Neural progenitor cell (in vitro differentiated cells): ENCODE measurements at regions not wholly inside any gene's neighbourhood (a gene's known extent, or its start where the extent isn't known, plus 50 kb on each side); places are given as distances from the start of the nearest gene placed in this dataset.

Source experiments
- DNase-seq: peaks from one replicate; pipeline ENCODE4 v3.0.0-alpha.2; 2016; ENCODE audit warnings: low spot score
- H2AFZ ChIP-seq: fragments of 200-600 bp; sonication (generic); replicated peaks from 2 replicates; pipeline ENCODE4 v1.6.1; 2016; ENCODE audit warnings: antibody characterized with exemption
- H3F3A ChIP-seq: fragments of 200-600 bp; sonication (generic); 2 replicates; pipeline ENCODE4 v1.6.1; 2016; ENCODE audit warnings: antibody characterized with exemption, low read depth
- H3K27ac ChIP-seq: fragments of 200-600 bp; sonication (generic); 2 replicates; pipeline ENCODE4 v1.5.1; 2016; ENCODE audit warnings: mild to moderate bottlenecking
- H3K27me3 ChIP-seq: fragments of 200-600 bp; sonication (generic); 2 replicates; pipeline ENCODE4 v1.6.1; 2016; ENCODE audit warnings: mild to moderate bottlenecking, moderate library complexity
- H3K36me3 ChIP-seq: fragments of 200-600 bp; sonication (generic); 2 replicates; pipeline ENCODE4 v1.5.1; 2016
- H3K4me1 ChIP-seq: fragments of 200-600 bp; sonication (generic); 2 replicates; pipeline ENCODE4 v1.6.1; 2016; ENCODE audit warnings: mixed run types
- H3K4me2 ChIP-seq: fragments of 200-600 bp; sonication (generic); 2 replicates; pipeline ENCODE4 v1.6.1; 2016
- H3K4me3 ChIP-seq: fragments of 200-600 bp; sonication (generic); 2 replicates; pipeline ENCODE4 v1.5.1; 2016
- H3K79me2 ChIP-seq: fragments of 200-600 bp; sonication (generic); 2 replicates; pipeline ENCODE4 v1.6.1; 2016; ENCODE audit warnings: low read depth
- H3K9ac ChIP-seq: fragments of 200-600 bp; sonication (generic); 2 replicates; pipeline ENCODE4 v1.6.1; 2016
- H3K9me3 ChIP-seq: fragments of 200-600 bp; sonication (generic); 2 replicates; pipeline ENCODE4 v1.5.1; 2016; ENCODE audit warnings: low read depth
- H4K20me1 ChIP-seq: fragments of 200-600 bp; sonication (generic); 2 replicates; pipeline ENCODE4 v1.6.1; 2016; ENCODE audit warnings: low read depth
- H3K27ac Mint-ChIP-seq: 3 replicates; pipeline ENCODE4 v1.8.0; 2021; ENCODE audit warnings: mixed read lengths
- H3K27me3 Mint-ChIP-seq: 2 replicates; pipeline ENCODE4 v1.8.0; 2022; ENCODE audit warnings: low read depth, mild to moderate bottlenecking, inconsistent platforms, moderate library complexity, mixed read lengths; ENCODE audit not compliant: insufficient read depth
- H3K36me3 Mint-ChIP-seq: 3 replicates; pipeline ENCODE4 v1.8.0; 2021; ENCODE audit warnings: mixed read lengths
- H3K4me1 Mint-ChIP-seq: 3 replicates; pipeline ENCODE4 v1.8.0; 2021; ENCODE audit warnings: mixed read lengths
- H3K4me3 Mint-ChIP-seq: 3 replicates; pipeline ENCODE4 v1.8.0; 2021; ENCODE audit warnings: mild to moderate bottlenecking, moderate library complexity, mixed read lengths
- H3K9me3 Mint-ChIP-seq: 3 replicates; pipeline ENCODE4 v1.8.0; 2020; ENCODE audit warnings: mixed read lengths
- EZH2 ChIP-seq: fragments of 200-600 bp; sonication (generic); IDR thresholded peaks from 2 replicates; pipeline ENCODE4 v1.6.1; 2017; ENCODE audit warnings: antibody characterized with exemption, mild to moderate bottlenecking, moderate library complexity
- EZH2phosphoT487 ChIP-seq: fragments of 200-600 bp; sonication (generic); IDR thresholded peaks from 2 replicates; pipeline ENCODE4 v1.6.1; 2017; ENCODE audit warnings: antibody characterized with exemption
- TF ChIP-seq, protein P1 (sequence below): fragments of 200-600 bp; sonication (generic); IDR thresholded peaks from 2 replicates; pipeline ENCODE4 v1.5.1; 2017; ENCODE audit warnings: antibody characterized with exemption, mild to moderate bottlenecking

DNA sequence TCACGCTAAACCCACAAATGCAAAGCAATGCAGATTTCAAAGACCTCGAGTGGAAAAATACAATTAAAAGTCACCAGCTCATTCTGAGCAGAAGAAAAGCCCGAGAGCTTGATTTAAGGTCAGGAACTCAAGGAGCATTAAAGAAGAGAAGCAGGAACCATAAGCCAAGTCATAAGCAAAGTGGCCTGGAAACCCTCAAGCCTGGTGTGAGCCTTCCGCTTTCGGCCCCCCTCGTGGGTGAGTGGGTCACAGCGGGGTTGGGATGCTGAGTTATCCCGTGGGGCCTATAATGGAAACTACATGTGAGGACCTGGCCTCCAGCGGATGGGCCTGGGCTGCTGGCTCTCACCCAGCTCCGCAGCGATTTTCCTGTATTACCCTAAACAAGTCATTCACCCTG, 504.3 kb downstream of the RAB28 start:
- Mint-ChIP-seq H3K9me3 (peaks cover 7% of the 10 kb centered on the region), H3K4me1 (no peaks in the 10 kb centered on the region), H3K27ac (no peak overlapping the region), H3K36me3 (no peaks in the 10 kb centered on the region), H3K4me3 (no peak overlapping the region), H3K27me3 (no peaks in the 10 kb centered on the region)
- H2AFZ ChIP-seq, result no peak overlapping the region
- TF ChIP-seq EZH2phosphoT487 (no peak), EZH2 (no peak)
- TF ChIP-seq, protein P1, sequence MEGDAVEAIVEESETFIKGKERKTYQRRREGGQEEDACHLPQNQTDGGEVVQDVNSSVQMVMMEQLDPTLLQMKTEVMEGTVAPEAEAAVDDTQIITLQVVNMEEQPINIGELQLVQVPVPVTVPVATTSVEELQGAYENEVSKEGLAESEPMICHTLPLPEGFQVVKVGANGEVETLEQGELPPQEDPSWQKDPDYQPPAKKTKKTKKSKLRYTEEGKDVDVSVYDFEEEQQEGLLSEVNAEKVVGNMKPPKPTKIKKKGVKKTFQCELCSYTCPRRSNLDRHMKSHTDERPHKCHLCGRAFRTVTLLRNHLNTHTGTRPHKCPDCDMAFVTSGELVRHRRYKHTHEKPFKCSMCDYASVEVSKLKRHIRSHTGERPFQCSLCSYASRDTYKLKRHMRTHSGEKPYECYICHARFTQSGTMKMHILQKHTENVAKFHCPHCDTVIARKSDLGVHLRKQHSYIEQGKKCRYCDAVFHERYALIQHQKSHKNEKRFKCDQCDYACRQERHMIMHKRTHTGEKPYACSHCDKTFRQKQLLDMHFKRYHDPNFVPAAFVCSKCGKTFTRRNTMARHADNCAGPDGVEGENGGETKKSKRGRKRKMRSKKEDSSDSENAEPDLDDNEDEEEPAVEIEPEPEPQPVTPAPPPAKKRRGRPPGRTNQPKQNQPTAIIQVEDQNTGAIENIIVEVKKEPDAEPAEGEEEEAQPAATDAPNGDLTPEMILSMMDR, result no peak
- H3K79me2 ChIP-seq, result no peaks in the 10 kb centered on the region
- no peak overlapping the region for H3K4me2 ChIP-seq
- no peak for DNase-seq
- H3K36me3 ChIP-seq, result no peaks in the 10 kb centered on the region
- no peaks in the 10 kb centered on the region for H3F3A ChIP-seq
- no peaks in the 10 kb centered on the region for H4K20me1 ChIP-seq
- H3K27me3 ChIP-seq, result no peaks in the 10 kb centered on the region
- no peaks in the 10 kb centered on the region for H3K4me1 ChIP-seq
- H3K9me3 ChIP-seq, result no peaks in the 10 kb centered on the region
- no peak overlapping the region for H3K9ac ChIP-seq
- H3K4me3 ChIP-seq, result no peak overlapping the region
- H3K27ac ChIP-seq, result no peak overlapping the region

DNA sequence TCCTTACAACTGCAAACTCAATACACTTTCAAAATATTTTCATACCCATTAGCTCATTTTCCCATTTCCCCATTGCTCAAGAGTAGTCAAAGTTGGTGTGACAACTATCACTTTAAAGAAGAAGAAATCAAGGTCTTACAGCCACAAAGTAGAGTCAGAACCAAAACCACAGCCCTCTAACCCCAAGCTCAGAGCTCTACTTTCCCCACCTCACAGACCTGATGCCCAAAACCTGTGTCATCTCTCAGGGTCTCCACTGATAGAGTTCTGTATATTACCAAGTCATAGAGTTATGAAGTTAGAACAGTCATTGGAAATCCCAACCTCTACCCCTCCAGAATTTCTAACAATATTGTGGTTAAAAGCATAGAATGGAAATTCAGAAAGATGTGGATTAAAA, 505.8 kb downstream of the RAB28 start:
- Histone ChIP-seq H3K27me3 (no peaks in the 10 kb centered on the region), H4K20me1 (no peaks in the 10 kb centered on the region), H3K36me3 (no peaks in the 10 kb centered on the region), H3F3A (no peaks in the 10 kb centered on the region), H3K4me1 (no peaks in the 10 kb centered on the region), H3K9ac (no peak overlapping the region), H3K4me3 (no peak overlapping the region), H2AFZ (no peak overlapping the region), H3K27ac (no peak overlapping the region), H3K79me2 (no peaks in the 10 kb centered on the region), H3K9me3 (no peaks in the 10 kb centered on the region), H3K4me2 (no peak overlapping the region)
- H3K4me3 Mint-ChIP-seq, result no peak overlapping the region
- no peaks in the 10 kb centered on the region for H3K9me3 Mint-ChIP-seq
- no peak for DNase-seq
- H3K36me3 Mint-ChIP-seq, result no peaks in the 10 kb centered on the region
- H3K27me3 Mint-ChIP-seq, result no peaks in the 10 kb centered on the region
- H3K27ac Mint-ChIP-seq, result no peak overlapping the region
- no peaks in the 10 kb centered on the region for H3K4me1 Mint-ChIP-seq
- TF ChIP-seq EZH2 (no peak), EZH2phosphoT487 (no peak)
- TF ChIP-seq, protein P1, result no peak

DNA sequence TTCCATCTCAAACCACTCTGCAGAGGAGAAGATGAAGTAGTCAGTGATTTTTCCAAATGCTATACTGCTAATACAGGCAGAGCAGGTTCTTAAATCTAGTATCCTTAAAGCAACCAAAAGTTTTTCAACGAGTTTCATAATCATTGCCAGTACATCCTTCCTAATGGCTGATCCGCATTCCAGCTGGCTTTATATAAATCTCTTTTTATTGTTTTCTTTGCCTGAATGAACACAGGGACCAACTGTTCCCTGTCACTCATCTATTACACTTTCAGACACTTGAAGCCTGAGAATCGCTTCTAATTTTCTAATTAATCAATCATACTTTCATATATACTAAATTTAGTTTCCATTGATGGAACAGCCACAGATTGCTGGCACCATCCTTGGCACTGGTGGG, 508.6 kb downstream of the RAB28 start:
- Mint-ChIP-seq H3K27me3 (no peaks in the 10 kb centered on the region), H3K27ac (no peak overlapping the region), H3K36me3 (no peaks in the 10 kb centered on the region), H3K4me1 (no peaks in the 10 kb centered on the region), H3K4me3 (no peak overlapping the region), H3K9me3 (no peaks in the 10 kb centered on the region)
- H4K20me1 ChIP-seq, result no peaks in the 10 kb centered on the region
- H3K4me1 ChIP-seq, result no peaks in the 10 kb centered on the region
- H3K36me3 ChIP-seq, result no peaks in the 10 kb centered on the region
- H3K27me3 ChIP-seq, result no peaks in the 10 kb centered on the region
- no peak overlapping the region for H3K9ac ChIP-seq
- H3K27ac ChIP-seq, result no peak overlapping the region
- H3K79me2 ChIP-seq, result no peaks in the 10 kb centered on the region
- no peaks in the 10 kb centered on the region for H3F3A ChIP-seq
- no peak overlapping the region for H3K4me2 ChIP-seq
- H2AFZ ChIP-seq, result no peak overlapping the region
- no peak for DNase-seq
- H3K9me3 ChIP-seq, result no peaks in the 10 kb centered on the region
- no peak for TF ChIP-seq EZH2
- TF ChIP-seq EZH2phosphoT487, result no peak
- TF ChIP-seq, protein P1, result no peak
- H3K4me3 ChIP-seq, result no peak overlapping the region

DNA sequence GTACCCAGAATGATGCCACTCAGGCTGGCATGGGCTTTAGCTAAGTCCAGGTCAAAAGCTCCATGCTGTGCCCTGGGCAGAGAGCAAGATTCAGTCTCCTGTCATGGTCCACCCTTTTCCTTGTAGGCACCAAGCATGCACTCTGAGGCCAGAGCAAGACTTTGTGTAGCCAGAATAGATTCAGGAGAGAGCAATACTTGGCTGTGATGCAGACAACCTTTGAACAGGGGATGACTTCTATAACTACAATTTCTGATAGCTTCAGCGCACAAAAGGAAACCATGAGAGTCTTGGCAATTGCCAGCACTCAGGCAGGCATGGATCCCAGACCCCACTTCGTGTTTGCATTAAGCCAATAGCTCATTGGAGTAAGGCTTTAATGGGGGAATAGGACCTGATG, 510.6 kb downstream of the RAB28 start:
- Histone ChIP-seq H3K27me3 (no peaks in the 10 kb centered on the region), H3K4me1 (no peaks in the 10 kb centered on the region), H3K4me3 (no peak overlapping the region), H3F3A (no peaks in the 10 kb centered on the region), H4K20me1 (no peaks in the 10 kb centered on the region), H3K9me3 (no peaks in the 10 kb centered on the region), H3K9ac (no peak overlapping the region), H3K4me2 (no peak overlapping the region), H3K27ac (no peak overlapping the region), H3K36me3 (no peaks in the 10 kb centered on the region), H3K79me2 (no peaks in the 10 kb centered on the region), H2AFZ (no peak overlapping the region)
- Mint-ChIP-seq H3K27ac (no peak overlapping the region), H3K9me3 (no peaks in the 10 kb centered on the region), H3K4me1 (no peaks in the 10 kb centered on the region), H3K36me3 (no peaks in the 10 kb centered on the region), H3K4me3 (no peak overlapping the region), H3K27me3 (no peaks in the 10 kb centered on the region)
- TF ChIP-seq EZH2phosphoT487, result no peak
- TF ChIP-seq EZH2, result no peak
- TF ChIP-seq, protein P1, result no peak
- DNase-seq, result no peak
